IPS DF 6.9 (cell line): ENCODE measurements at regions not wholly inside any gene's neighbourhood (a gene's known extent, or its start where the extent isn't known, plus 50 kb on each side); places are given as distances from the start of the nearest gene placed in this dataset.

ENCODE experiments used
- DNase-seq: peaks from one replicate; pipeline ENCODE4 v3.0.0-alpha.2; 2013; ENCODE audit warnings: low read depth, low spot score
- H3K27ac ChIP-seq: one replicate; pipeline ENCODE4 v1.5.1; 2013; ENCODE audit warnings: low read length, control low read depth
- H3K27me3 ChIP-seq: 2 replicates; pipeline ENCODE4 v1.6.1; 2013; ENCODE audit warnings: mild to moderate bottlenecking, low read length; ENCODE audit not compliant: control insufficient read depth, insufficient read depth
- H3K36me3 ChIP-seq: 2 replicates; pipeline ENCODE4 v1.6.1; 2013; ENCODE audit warnings: low read length; ENCODE audit not compliant: control insufficient read depth, insufficient read depth
- H3K4me1 ChIP-seq: 2 replicates; pipeline ENCODE4 v1.6.1; 2013; ENCODE audit warnings: low read length; ENCODE audit not compliant: control insufficient read depth, insufficient read depth
- H3K4me3 ChIP-seq: 2 replicates; pipeline ENCODE4 v1.5.1; 2013; ENCODE audit warnings: mild to moderate bottlenecking, low read length
- H3K9me3 ChIP-seq: 2 replicates; pipeline ENCODE4 v1.6.1; 2013; ENCODE audit warnings: low read length, inconsistent platforms; ENCODE audit not compliant: control insufficient read depth, insufficient read depth
- WGBS: extraction: QIAGEN DNeasy Blood & Tissue Kit; methylation state at CpG from one replicate; pipeline ENCODE4 v1.1.7; 2013; ENCODE audit warnings: mixed read lengths, missing lambda C conversion rate; ENCODE audit not compliant: insufficient read length, insufficient coverage; 5-methylcytosine and 5-hydroxymethylcytosine counted together

DNA sequence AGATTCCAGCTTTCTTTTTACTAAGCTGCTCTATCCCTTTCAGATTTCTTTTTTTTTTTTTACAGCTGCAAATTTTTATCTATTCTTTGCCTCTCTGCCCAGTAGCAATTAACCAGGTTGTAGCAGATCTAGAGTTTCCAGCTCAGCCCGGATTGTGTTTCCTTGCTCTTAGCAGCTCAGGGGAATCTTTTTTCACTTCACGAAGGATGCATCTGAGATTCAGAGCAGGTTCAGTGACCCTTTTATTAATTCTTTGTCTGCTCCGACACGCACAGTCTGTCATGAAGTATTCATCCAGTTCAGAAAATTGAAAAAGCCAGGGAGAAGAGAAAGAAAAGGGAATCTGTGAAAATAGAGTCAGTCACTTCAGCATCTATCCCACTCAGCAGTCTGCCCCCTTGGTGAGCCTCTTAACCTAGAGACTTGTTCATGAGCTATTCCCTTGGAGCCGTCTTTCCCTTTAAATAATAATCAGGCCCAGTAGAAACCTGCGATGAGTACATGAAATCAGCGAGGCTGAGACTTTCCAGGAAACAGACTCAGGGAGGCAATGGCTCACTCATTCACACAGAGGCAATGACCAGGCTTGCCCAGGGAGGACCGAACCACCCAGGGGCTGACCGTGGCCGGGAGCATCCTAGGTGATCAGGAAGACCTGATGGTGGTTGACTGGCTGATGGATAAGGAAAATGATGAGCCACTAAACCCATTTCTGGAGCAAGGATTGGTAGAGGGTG lies 103.4 kb upstream of the ITGA6 start:
- Histone ChIP-seq H3K4me3 (no peak overlapping the region), H3K27ac (no peak overlapping the region), H3K36me3 (no peaks in the 10 kb centered on the region), H3K9me3 (no peaks in the 10 kb centered on the region), H3K4me1 (no peaks in the 10 kb centered on the region), H3K27me3 (no peaks in the 10 kb centered on the region)
- no CpG with 5 or more reads among the region's 10 CpGs for WGBS
- DNase-seq = no peak

DNA sequence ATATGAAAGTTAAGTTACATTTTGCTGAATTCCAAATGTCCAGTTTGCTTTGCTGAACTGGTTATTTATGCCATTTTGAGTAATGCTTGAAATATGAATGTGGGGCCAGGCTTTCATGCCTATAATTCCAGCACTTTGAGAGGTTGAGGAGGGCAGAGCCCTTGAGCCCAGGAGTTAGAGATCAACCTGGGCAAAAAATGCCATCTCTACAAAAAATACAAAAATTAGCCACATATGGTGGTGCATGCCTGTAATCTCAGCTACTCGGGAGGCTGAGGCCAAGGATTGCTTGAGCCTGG lies 101.2 kb upstream of the ITGA6 start:
- WGBS = no CpG with 5 or more reads among the region's 1 CpG
- no peak for DNase-seq

DNA sequence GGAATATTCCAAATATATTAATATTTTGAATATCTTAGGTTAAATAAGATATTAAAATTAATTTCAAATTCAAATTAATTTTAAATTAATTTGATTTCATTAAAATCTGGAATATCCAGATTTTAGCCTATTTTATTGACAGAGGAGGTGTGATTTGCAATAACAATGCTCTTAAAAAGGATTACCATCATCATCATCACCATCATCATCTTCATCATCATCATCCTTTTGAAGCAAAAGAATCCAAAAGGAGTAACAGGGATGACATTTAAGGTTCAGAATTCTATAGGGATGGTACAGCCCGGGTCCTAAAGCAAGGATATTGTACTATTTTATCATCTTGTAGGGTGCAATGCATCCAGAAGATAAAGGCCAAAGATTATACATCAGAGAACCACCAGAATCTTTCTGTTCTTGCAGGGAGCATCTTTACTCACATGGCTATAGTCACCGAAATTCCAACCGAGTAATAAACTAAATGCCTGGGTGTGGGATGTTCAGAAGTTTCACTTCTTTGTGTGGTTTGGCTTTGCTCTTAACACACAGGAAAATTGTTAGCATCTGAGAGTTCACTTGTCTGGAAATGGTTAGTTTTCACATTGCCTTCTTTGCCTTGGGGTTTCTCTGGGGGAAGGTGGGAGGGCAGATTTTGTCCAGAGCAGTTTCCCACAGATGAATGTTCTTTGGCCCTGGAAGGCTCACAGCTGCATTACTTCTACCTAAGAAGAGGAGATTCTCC lies 99.1 kb upstream of the ITGA6 start:
- no CpG with 5 or more reads among the region's 3 CpGs for WGBS
- Histone ChIP-seq H3K9me3 (no peaks in the 10 kb centered on the region), H3K36me3 (no peaks in the 10 kb centered on the region), H3K27ac (no peak overlapping the region), H3K4me3 (no peak overlapping the region), H3K27me3 (no peaks in the 10 kb centered on the region), H3K4me1 (no peaks in the 10 kb centered on the region)
- DNase-seq = no peak

More for the DNA sequence above, 101.2 kb upstream of the ITGA6 start:
- Histone ChIP-seq H3K27me3 (no peaks in the 10 kb centered on the region), H3K36me3 (no peaks in the 10 kb centered on the region), H3K27ac (no peak overlapping the region), H3K4me1 (no peaks in the 10 kb centered on the region), H3K4me3 (no peak overlapping the region), H3K9me3 (no peaks in the 10 kb centered on the region)

DNA sequence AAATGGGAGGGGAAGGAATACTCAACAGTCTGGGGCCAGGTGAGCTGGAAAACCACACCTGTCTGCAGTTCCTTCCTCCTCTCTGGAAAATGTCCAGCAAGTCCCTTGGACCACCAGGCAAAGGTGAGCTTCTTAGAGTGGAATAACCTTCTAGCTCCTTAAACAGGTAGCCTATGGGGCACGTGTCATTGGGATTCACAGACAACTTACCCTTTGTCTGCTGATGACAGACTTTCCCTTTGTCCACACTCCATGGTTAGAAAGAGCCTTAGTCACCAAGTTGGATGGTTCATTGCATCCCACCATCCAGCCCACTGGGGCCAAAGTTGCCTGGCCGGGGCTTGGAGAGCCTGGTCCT lies 98.0 kb upstream of the ITGA6 start:
- no CpG with 5 or more reads among the region's 2 CpGs for WGBS
- no peak overlapping the region for H3K27ac ChIP-seq
- H3K27me3 ChIP-seq = no peaks in the 10 kb centered on the region
- H3K9me3 ChIP-seq = no peaks in the 10 kb centered on the region
- H3K4me1 ChIP-seq = no peaks in the 10 kb centered on the region
- no peak overlapping the region for H3K4me3 ChIP-seq
- no peaks in the 10 kb centered on the region for H3K36me3 ChIP-seq
- DNase-seq = no peak

DNA sequence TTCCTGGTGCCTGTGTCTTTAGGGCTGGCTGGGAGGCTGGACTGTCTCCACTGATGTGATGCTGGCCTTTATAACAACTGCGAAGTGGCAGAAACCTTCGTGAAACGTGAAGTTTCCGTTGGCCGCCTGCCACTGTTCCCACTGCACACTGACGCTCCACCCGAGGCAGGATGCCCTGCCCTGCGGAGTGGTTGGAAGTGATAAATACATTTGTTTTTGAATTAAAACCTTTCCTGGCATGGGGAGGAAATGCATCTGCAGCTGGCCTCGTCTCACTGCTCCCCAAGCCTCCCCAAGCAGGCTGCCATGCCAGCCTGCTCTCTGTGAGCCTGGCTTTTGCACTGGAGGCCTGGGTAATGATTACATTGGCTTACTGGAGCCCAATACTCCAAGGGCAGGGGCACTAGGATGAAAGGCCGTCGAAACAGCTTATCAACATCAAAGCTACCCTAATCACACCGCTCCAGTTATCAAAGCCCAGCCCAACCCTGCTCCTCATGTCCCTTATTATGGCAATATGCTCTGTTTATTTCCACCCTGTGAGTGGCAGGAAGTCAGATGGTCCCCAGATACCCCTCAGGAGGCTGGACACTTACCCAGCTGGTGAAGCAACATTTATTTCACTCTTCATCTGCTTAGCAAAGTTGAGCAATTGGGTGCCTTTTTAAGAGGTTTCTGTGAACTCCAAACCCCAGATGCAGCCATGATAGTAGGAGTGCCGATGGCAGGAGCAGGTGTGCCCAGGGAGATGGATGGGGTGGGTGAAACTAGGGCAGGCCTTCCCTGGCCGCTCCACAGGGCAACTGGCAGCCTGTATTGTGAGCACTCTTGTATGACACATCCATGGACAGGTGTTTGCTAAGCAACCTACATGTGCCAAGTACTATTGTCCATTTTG lies 97.4 kb upstream of the ITGA6 start:
- Histone ChIP-seq H3K27ac (no peak overlapping the region), H3K36me3 (no peaks in the 10 kb centered on the region), H3K4me1 (no peaks in the 10 kb centered on the region), H3K4me3 (no peak overlapping the region), H3K27me3 (no peaks in the 10 kb centered on the region), H3K9me3 (no peaks in the 10 kb centered on the region)
- DNase-seq = no peak
- WGBS = no CpG with 5 or more reads among the region's 14 CpGs

DNA sequence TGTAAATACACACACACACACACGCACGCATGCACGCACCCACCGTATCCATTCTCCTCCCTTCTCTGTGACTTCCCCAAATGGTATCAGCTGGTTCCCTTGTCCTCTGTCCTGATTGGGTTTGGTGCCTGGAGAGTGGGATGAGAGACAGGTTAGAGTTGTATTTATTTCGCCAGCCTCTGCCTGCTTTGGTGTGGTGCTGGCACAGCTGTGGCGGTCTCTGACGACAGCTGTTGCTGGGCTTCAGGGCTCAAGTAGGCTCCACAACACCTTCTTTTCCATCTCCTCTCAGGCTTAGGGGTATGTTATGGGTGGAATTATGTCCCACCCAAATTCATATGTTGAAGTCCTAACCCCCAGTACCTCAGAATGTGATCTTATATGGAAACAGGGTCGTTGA lies 94.9 kb upstream of the ITGA6 start:
- Histone ChIP-seq H3K4me1 (no peaks in the 10 kb centered on the region), H3K9me3 (no peaks in the 10 kb centered on the region), H3K27ac (no peak overlapping the region), H3K4me3 (no peak overlapping the region), H3K27me3 (no peaks in the 10 kb centered on the region), H3K36me3 (no peaks in the 10 kb centered on the region)
- WGBS = no CpG with 5 or more reads among the region's 8 CpGs
- no peak for DNase-seq

DNA sequence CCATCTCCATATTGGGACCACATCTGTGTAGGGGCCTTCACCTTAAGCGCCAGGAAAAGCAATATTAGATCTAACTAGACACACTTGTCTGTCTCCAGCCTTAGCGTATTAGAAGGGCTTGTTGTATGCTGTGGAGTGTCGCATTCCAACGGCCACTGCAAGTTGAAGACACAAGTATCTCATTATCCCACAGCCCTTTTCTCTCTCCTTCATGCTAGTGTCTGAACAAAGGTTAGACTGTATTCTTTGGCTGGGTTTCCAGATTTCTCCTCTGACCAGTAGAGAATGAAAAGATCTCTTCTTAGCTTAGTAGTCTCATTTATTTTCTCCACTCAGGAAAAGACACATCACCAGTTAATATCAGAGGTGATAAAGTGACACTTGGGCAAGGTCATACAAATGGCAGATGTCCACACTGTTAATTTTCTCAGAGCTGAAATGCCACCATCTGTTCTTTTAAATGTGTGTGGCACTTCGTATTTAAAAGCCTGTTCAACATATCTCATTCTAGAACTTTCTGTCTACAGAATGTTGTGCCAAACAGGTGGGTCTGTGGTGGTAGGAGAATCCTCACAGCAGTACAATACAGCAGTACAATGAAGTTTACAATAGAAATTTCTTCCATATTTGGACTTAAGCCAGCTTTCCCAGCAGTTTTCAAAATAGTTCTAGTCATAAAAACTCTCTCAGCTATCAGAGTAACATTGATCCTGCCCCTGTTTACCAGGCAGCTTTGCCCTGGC lies 94.0 kb upstream of the ITGA6 start:
- no peaks in the 10 kb centered on the region for H3K4me1 ChIP-seq
- H3K9me3 ChIP-seq = no peaks in the 10 kb centered on the region
- H3K36me3 ChIP-seq = no peaks in the 10 kb centered on the region
- no peak overlapping the region for H3K4me3 ChIP-seq
- WGBS = no CpG with 5 or more reads among the region's 5 CpGs
- no peak for DNase-seq
- H3K27ac ChIP-seq = no peak overlapping the region
- no peaks in the 10 kb centered on the region for H3K27me3 ChIP-seq

DNA sequence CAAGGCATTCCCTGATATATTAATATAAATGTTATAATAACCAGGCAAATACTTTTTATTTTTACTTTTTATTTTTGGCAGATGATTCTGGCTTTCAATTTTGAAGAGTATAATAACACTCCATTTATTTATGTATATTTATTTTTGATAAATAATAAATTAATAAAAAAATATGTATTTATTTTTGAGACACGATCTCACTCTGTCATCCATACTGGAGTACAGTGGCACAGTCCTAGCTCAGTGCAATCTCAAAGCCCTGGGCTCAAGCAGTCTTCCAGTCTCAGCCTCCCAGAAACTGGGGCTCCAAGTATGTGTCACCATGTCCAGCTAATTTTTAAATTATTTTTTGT lies 93.4 kb upstream of the ITGA6 start:
- no peaks in the 10 kb centered on the region for H3K36me3 ChIP-seq
- no peaks in the 10 kb centered on the region for H3K27me3 ChIP-seq
- no peak overlapping the region for H3K4me3 ChIP-seq
- no peaks in the 10 kb centered on the region for H3K9me3 ChIP-seq
- no peak overlapping the region for H3K27ac ChIP-seq
- no peak for DNase-seq
- no CpG with 5 or more reads among the region's 1 CpG for WGBS
- H3K4me1 ChIP-seq = no peaks in the 10 kb centered on the region

DNA sequence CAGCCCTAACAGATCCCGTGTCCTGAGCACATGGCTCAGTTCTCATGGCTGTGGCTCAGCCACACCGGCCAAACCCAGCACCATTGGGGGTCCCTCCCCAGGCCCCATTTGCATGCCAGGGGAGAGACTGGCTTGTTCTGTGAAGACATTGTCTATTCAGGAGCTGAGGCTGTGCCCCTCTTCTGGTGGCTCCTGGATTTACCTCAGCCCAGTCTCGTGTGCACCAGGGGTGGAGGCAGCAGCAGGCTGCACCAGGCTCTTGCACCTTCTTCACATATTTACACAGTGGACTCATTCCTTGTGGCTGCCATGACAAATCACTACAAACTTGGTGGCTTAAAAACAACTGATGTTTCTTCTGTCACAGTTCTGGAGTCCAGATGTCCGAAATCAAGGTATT lies 92.4 kb upstream of the ITGA6 start:
- no peaks in the 10 kb centered on the region for H3K27me3 ChIP-seq
- H3K36me3 ChIP-seq = no peaks in the 10 kb centered on the region
- no peak overlapping the region for H3K27ac ChIP-seq
- H3K9me3 ChIP-seq = no peaks in the 10 kb centered on the region
- no peak for DNase-seq
- H3K4me3 ChIP-seq = no peak overlapping the region
- H3K4me1 ChIP-seq = no peaks in the 10 kb centered on the region
- WGBS = no CpG with 5 or more reads among the region's 4 CpGs

DNA sequence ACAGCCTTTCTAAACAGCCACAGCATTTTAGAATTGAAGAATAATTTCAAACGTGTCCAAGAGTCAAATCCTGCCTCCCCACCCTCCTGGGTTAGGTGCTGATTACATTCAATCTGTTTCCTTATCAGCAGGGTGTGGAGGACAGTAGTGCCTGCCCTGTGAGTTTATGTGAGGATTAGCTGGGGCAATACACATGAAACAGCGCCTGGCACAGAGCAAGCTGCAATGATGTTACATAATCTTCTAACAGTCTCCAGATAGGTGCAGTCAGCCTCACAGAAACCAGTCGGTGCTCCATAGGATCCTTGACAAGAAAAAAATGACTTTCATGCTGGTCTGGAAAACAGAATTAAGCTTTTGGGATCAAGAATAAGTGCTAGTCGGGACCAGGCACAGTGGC lies 91.7 kb upstream of the ITGA6 start:
- H3K27ac ChIP-seq = no peak overlapping the region
- no peaks in the 10 kb centered on the region for H3K36me3 ChIP-seq
- no peaks in the 10 kb centered on the region for H3K9me3 ChIP-seq
- no peak for DNase-seq
- whole genome bisulfite sequencing = no CpG with 5 or more reads among the region's 4 CpGs
- no peaks in the 10 kb centered on the region for H3K4me1 ChIP-seq
- H3K4me3 ChIP-seq = no peak overlapping the region
- no peaks in the 10 kb centered on the region for H3K27me3 ChIP-seq
